Trophoblast cell (in vitro differentiated cells and primary cell): ENCODE measurements at regions not wholly inside any gene's neighbourhood (a gene's known extent, or its start where the extent isn't known, plus 50 kb on each side); places are given as distances from the start of the nearest gene placed in this dataset.

Experiments used
- DNase-seq, 2 donors: peaks; one replicate each; pipeline ENCODE4 v3.0.0-alpha.2; 2016
- H2AFZ ChIP-seq: 2 replicates; pipeline ENCODE4 v1.6.1; 2013; ENCODE audit warnings: low read length, moderate library complexity, mild to moderate bottlenecking; ENCODE audit not compliant: insufficient read depth, poor library complexity
- H2AK5ac ChIP-seq: 2 replicates; pipeline ENCODE4 v1.6.1; 2013; ENCODE audit warnings: mild to moderate bottlenecking, low read length
- H2BK120ac ChIP-seq: 2 replicates; pipeline ENCODE4 v1.6.1; 2013; ENCODE audit warnings: low read length, mild to moderate bottlenecking, moderate library complexity; ENCODE audit not compliant: insufficient read depth, poor library complexity
- H2BK12ac ChIP-seq: 2 replicates; pipeline ENCODE4 v1.6.1; 2013; ENCODE audit warnings: mild to moderate bottlenecking, low read length, moderate library complexity
- H2BK5ac ChIP-seq: 2 replicates; pipeline ENCODE4 v1.6.1; 2013; ENCODE audit warnings: low read length, low read depth, moderate library complexity, mild to moderate bottlenecking; ENCODE audit not compliant: poor library complexity
- H3K14ac ChIP-seq: 2 replicates; pipeline ENCODE4 v1.6.1; 2013; ENCODE audit warnings: mild to moderate bottlenecking, low read length
- H3K18ac ChIP-seq: 2 replicates; pipeline ENCODE4 v1.6.1; 2013; ENCODE audit warnings: mild to moderate bottlenecking, low read length
- H3K23ac ChIP-seq: 2 replicates; pipeline ENCODE4 v1.6.1; 2013; ENCODE audit warnings: low read length
- H3K27ac ChIP-seq: 2 replicates; pipeline ENCODE4 v1.5.1; 2013; ENCODE audit warnings: low read depth, mild to moderate bottlenecking, inconsistent platforms, low read length, moderate library complexity
- H3K27me3 ChIP-seq: 2 replicates; pipeline ENCODE4 v1.6.1; 2013; ENCODE audit warnings: inconsistent platforms, mild to moderate bottlenecking, low read length, moderate library complexity; ENCODE audit not compliant: insufficient read depth
- H3K36me3 ChIP-seq, 2 experiments: 1 replicate in 1 of 2; 2 replicates in 1 of 2; pipeline ENCODE4 v1.6.1; 2013; ENCODE audit warnings: low read length in 2 of 2, mild to moderate bottlenecking in 2 of 2, moderate library complexity in 1 of 2; ENCODE audit not compliant: insufficient read depth in 2 of 2, control insufficient read depth in 1 of 2
- H3K4ac ChIP-seq: 2 replicates; pipeline ENCODE4 v1.6.1; 2013; ENCODE audit warnings: low read depth, mild to moderate bottlenecking, low read length, moderate library complexity
- H3K4me1 ChIP-seq, 2 experiments: 1 replicate in 1 of 2; 2 replicates in 1 of 2; pipeline ENCODE4 v1.6.1; 2013; ENCODE audit warnings: low read length in 2 of 2, mild to moderate bottlenecking in 2 of 2, moderate library complexity in 1 of 2; ENCODE audit not compliant: insufficient read depth in 2 of 2, control insufficient read depth in 1 of 2
- H3K4me2 ChIP-seq: 2 replicates; pipeline ENCODE4 v1.6.1; 2013; ENCODE audit warnings: inconsistent platforms, mild to moderate bottlenecking, low read length, moderate library complexity
- H3K4me3 ChIP-seq: 2 replicates; pipeline ENCODE4 v1.5.1; 2013; ENCODE audit warnings: mild to moderate bottlenecking, low read depth, low read length, inconsistent platforms
- H3K79me1 ChIP-seq: one replicate; pipeline ENCODE4 v1.6.1; 2013; ENCODE audit warnings: low read length
- H3K79me2 ChIP-seq: 2 replicates; pipeline ENCODE4 v1.6.1; 2013; ENCODE audit warnings: low read length, mild to moderate bottlenecking; ENCODE audit not compliant: control insufficient read depth, insufficient read depth, poor library complexity
- H3K9ac ChIP-seq: 2 replicates; pipeline ENCODE4 v1.6.1; 2013; ENCODE audit warnings: mild to moderate bottlenecking, low read length
- H3K9me3 ChIP-seq: 2 replicates; pipeline ENCODE4 v1.6.1; 2013; ENCODE audit warnings: low read depth, mild to moderate bottlenecking, control low read depth, inconsistent platforms, low read length; ENCODE audit not compliant: insufficient read depth
- H4K12ac ChIP-seq: 2 replicates; pipeline ENCODE4 v1.6.1; 2013; ENCODE audit warnings: low read depth, mild to moderate bottlenecking, low read length, moderate library complexity
- H4K8ac ChIP-seq: 2 replicates; pipeline ENCODE4 v1.6.1; 2013; ENCODE audit warnings: low read depth, mild to moderate bottlenecking, low read length, moderate library complexity
- H4K91ac ChIP-seq: one replicate; pipeline ENCODE4 v1.6.1; 2013; ENCODE audit warnings: low read depth, mild to moderate bottlenecking, low read length, moderate library complexity
- WGBS: extraction: QIAGEN DNeasy Blood & Tissue Kit; methylation state at CpG from one replicate; pipeline ENCODE4 v1.1.7; 2013; ENCODE audit warnings: missing lambda C conversion rate; ENCODE audit not compliant: insufficient read length, insufficient coverage; ENCODE audit errors: extremely low coverage; 5-methylcytosine and 5-hydroxymethylcytosine counted together

GRCh38 chr16:51971184-51971583 is 575.8 kb downstream of the TOX3 start:
- Histone ChIP-seq H2BK5ac (no peak overlapping the region), H3K14ac (no peak overlapping the region), H2AFZ (no peak overlapping the region), H3K79me2 (no peaks in the 10 kb centered on the region), H3K4me2 (no peak overlapping the region), H3K23ac (no peak overlapping the region), H4K8ac (no peak overlapping the region), H3K79me1 (no peaks in the 10 kb centered on the region), H3K9me3 (no peaks in the 10 kb centered on the region), H3K4me1 (no peaks in the 10 kb centered on the region), H3K4me3 (no peak overlapping the region), H3K27ac (no peak overlapping the region), H2BK120ac (no peak overlapping the region), H3K27me3 (no peaks in the 10 kb centered on the region), H4K12ac (no peak overlapping the region), H2AK5ac (no peak overlapping the region), H4K91ac (no peak overlapping the region), H3K36me3 (no peaks in the 10 kb centered on the region), H3K18ac (no peak overlapping the region), H3K4ac (no peak overlapping the region), H2BK12ac (no peak overlapping the region), H3K9ac (no peak overlapping the region)
- no peak for DNase-seq
- WGBS: no CpG with 5 or more reads among the region's 4 CpGs

- H3K79me2 ChIP-seq: no peaks in the 10 kb centered on the region
- H3K9me3 ChIP-seq: no peaks in the 10 kb centered on the region
- no peak overlapping the region for H2AFZ ChIP-seq
- no peak overlapping the region for H4K91ac ChIP-seq
- H3K23ac ChIP-seq: no peak overlapping the region
- no peak overlapping the region for H3K27ac ChIP-seq
- H4K8ac ChIP-seq: no peak overlapping the region
- no peaks in the 10 kb centered on the region for H3K4me1 ChIP-seq
- no peaks in the 10 kb centered on the region for H3K79me1 ChIP-seq
- no peak overlapping the region for H3K14ac ChIP-seq
- no CpG with 5 or more reads among the region's 1 CpG for WGBS
- no peak for DNase-seq
- no peak overlapping the region for H3K4me2 ChIP-seq
- no peaks in the 10 kb centered on the region for H3K36me3 ChIP-seq
- no peak overlapping the region for H3K4me3 ChIP-seq
- H2BK120ac ChIP-seq: no peak overlapping the region
- H3K27me3 ChIP-seq: no peaks in the 10 kb centered on the region
- H2AK5ac ChIP-seq: no peak overlapping the region
- H3K4ac ChIP-seq: no peak overlapping the region
- no peak overlapping the region for H3K9ac ChIP-seq
- H4K12ac ChIP-seq: no peak overlapping the region
- H3K18ac ChIP-seq: no peak overlapping the region
- no peak overlapping the region for H2BK12ac ChIP-seq
- H2BK5ac ChIP-seq: no peak overlapping the region
Observed at GRCh38 chr16:51968749-51969148, 578.2 kb downstream of the TOX3 start.

DNA sequence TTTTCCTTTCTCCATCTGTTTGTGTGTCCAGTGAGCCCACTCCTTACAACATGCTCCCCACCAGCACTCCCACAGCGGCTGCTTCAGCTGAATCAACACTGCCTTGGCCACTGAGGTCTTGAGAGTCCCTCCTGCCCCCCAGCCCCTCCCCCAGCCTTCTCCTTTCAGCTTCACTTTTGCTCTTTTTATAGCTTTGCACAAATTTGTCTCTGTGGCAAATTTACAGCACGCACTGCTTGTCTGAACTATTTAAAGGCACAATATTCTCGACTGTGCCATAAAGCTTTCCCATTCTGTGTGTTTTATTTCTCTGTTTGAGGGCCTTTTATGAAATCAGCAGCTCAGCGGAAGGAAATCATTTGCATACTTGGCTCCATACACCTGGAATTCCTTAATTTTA is 579.3 kb downstream of the TOX3 start:
- H2AK5ac ChIP-seq: no peak overlapping the region
- H2BK5ac ChIP-seq: no peak overlapping the region
- no peaks in the 10 kb centered on the region for H3K79me1 ChIP-seq
- no peak overlapping the region for H3K4me2 ChIP-seq
- DNase-seq: no peak
- H3K4ac ChIP-seq: no peak overlapping the region
- no peak overlapping the region for H3K23ac ChIP-seq
- H2BK12ac ChIP-seq: no peak overlapping the region
- H2AFZ ChIP-seq: no peak overlapping the region
- peaks cover under 1% of the 10 kb centered on the region for H3K9me3 ChIP-seq
- H2BK120ac ChIP-seq: no peak overlapping the region
- no peak overlapping the region for H4K8ac ChIP-seq
- H4K91ac ChIP-seq: no peak overlapping the region
- no peaks in the 10 kb centered on the region for H3K4me1 ChIP-seq
- no peak overlapping the region for H3K18ac ChIP-seq
- H3K27me3 ChIP-seq: no peaks in the 10 kb centered on the region
- no peak overlapping the region for H4K12ac ChIP-seq
- no peak overlapping the region for H3K14ac ChIP-seq
- H3K79me2 ChIP-seq: no peaks in the 10 kb centered on the region
- no peak overlapping the region for H3K27ac ChIP-seq
- WGBS: no CpG with 5 or more reads among the region's 4 CpGs
- H3K4me3 ChIP-seq: no peak overlapping the region
- H3K36me3 ChIP-seq: no peaks in the 10 kb centered on the region
- H3K9ac ChIP-seq: no peak overlapping the region

- Histone ChIP-seq H2BK120ac (no peak overlapping the region), H2BK12ac (no peak overlapping the region), H3K4me3 (no peak overlapping the region), H4K12ac (no peak overlapping the region), H3K79me1 (no peaks in the 10 kb centered on the region), H3K18ac (no peak overlapping the region), H3K4ac (no peak overlapping the region), H3K27ac (no peak overlapping the region), H3K23ac (no peak overlapping the region), H3K4me1 (no peaks in the 10 kb centered on the region), H3K79me2 (no peaks in the 10 kb centered on the region), H2AFZ (no peak overlapping the region), H3K9ac (no peak overlapping the region), H3K9me3 (peaks cover 2% of the 10 kb centered on the region), H3K14ac (no peak overlapping the region), H4K91ac (no peak overlapping the region), H2AK5ac (no peak overlapping the region), H4K8ac (no peak overlapping the region), H3K36me3 (no peaks in the 10 kb centered on the region), H2BK5ac (no peak overlapping the region), H3K4me2 (no peak overlapping the region), H3K27me3 (no peaks in the 10 kb centered on the region)
- no peak for DNase-seq
- no CpG with 5 or more reads among the region's 4 CpGs for WGBS
Observed at GRCh38 chr16:51960931-51961330, 586.0 kb downstream of the TOX3 start.
